ENCODE measurements at regions not wholly inside any gene's neighbourhood (a gene's known extent, or its start where the extent isn't known, plus 50 kb on each side); places are given as distances from the start of the nearest gene placed in this dataset.
"Not testable (repeated sequence)": the region's sequence is repeated elsewhere in the genome, so short reads cannot be mapped to it uniquely, and the experiment has no call there.

- DNase-seq (ENCODE audit: low spot score), result peak; percentile 53
Measured at GRCh38 chr1:148679050-148679786, 69.4 kb upstream of the NUDT4B start.

DNA sequence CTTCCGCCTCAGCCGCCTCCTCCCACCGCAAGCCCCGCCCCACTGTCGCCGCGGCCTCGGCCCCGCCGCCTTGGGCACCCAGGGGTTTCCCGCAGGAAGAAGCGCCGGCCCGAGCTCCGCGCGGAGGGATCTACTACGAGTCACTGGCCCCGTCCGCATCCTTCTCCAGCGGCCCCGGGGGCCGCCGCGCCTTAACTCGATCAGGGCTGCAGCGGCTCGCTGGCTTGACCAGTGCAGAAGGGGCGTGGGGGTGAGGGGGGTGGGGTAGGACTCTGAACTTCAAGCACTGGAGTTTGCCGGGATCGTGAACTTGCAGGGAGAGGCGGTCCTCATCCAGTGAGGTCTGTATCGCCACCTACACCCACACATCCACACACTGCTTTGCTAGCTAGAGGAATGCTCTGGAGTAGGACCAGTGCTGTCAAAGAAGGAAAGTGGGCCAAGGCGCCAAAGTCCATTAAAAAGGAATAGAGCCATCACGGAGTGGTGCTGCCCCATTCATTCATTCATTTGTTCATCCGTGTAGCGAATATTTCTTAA is 68.7 kb upstream of the NUDT4B start:
- not testable (repeated sequence) for DNase-seq (ENCODE audit: low spot score)

GRCh38 chr1:148686735-148687134 is 61.8 kb upstream of the NUDT4B start:
- DNase-seq (ENCODE audit: low spot score), result not testable (repeated sequence)

- not testable (repeated sequence) for DNase-seq (ENCODE audit: low spot score)
Measured at GRCh38 chr1:148687376-148687775, 61.2 kb upstream of the NUDT4B start.
